Glutamatergic neuron (in vitro differentiated cells): ENCODE measurements at regions not wholly inside any gene's neighbourhood (a gene's known extent, or its start where the extent isn't known, plus 50 kb on each side); places are given as distances from the start of the nearest gene placed in this dataset.

Experiments
- DNase-seq: peaks from one replicate; pipeline ENCODE4 v3.0.0; 2022
- H3K27ac Mint-ChIP-seq: one replicate; pipeline ENCODE4 v1.8.0; 2020; ENCODE audit warnings: mild to moderate bottlenecking, mixed read lengths, inconsistent platforms; ENCODE audit not compliant: unreplicated experiment
- H3K27me3 Mint-ChIP-seq: one replicate; pipeline ENCODE4 v1.8.0; 2020; ENCODE audit warnings: mild to moderate bottlenecking, moderate library complexity, mixed read lengths, inconsistent platforms; ENCODE audit not compliant: unreplicated experiment
- H3K36me3 Mint-ChIP-seq: one replicate; pipeline ENCODE4 v1.8.0; 2020; ENCODE audit warnings: mild to moderate bottlenecking, mixed read lengths, inconsistent platforms; ENCODE audit not compliant: unreplicated experiment
- H3K4me1 Mint-ChIP-seq: one replicate; pipeline ENCODE4 v1.8.0; 2020; ENCODE audit warnings: mild to moderate bottlenecking, low read depth, mixed read lengths, inconsistent platforms; ENCODE audit not compliant: unreplicated experiment
- H3K4me3 Mint-ChIP-seq: one replicate; pipeline ENCODE4 v1.8.0; 2020; ENCODE audit warnings: mild to moderate bottlenecking, mixed read lengths, inconsistent platforms; ENCODE audit not compliant: unreplicated experiment
- H3K9me3 Mint-ChIP-seq: one replicate; pipeline ENCODE4 v1.8.0; 2020; ENCODE audit warnings: mild to moderate bottlenecking, moderate library complexity, mixed read lengths, inconsistent platforms; ENCODE audit not compliant: unreplicated experiment
- TF ChIP-seq, protein P1 (sequence below): fragments of 200-600 bp; sonication (generic); IDR thresholded peaks from one replicate; pipeline ENCODE4 v1.5.0; 2021; ENCODE audit not compliant: partially characterized antibody, unreplicated experiment

DNA sequence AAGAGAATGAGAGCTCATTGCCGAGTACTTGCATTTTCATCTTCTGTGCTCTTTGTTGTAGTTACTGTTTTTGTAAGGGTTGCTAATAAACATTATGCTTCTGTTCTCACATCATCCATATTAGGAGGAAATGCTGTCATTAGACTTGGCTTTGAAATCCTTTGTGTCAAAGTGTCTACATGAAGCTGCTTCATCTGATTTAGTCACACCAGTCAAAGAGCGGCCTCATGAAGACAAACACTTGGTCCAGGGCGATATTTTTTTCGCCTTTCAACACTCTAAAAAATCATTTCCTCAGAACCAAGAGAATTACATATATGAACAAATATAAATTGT is 105.0 kb downstream of the SPRY2 start:
- Mint-ChIP-seq H3K9me3 (no peaks in the 10 kb centered on the region), H3K36me3 (no peaks in the 10 kb centered on the region), H3K4me3 (no peak overlapping the region), H3K27ac (no peak overlapping the region), H3K4me1 (peaks cover 3% of the 10 kb centered on the region), H3K27me3 (no peaks in the 10 kb centered on the region)
- DNase-seq: no peak
- TF ChIP-seq, protein P1, sequence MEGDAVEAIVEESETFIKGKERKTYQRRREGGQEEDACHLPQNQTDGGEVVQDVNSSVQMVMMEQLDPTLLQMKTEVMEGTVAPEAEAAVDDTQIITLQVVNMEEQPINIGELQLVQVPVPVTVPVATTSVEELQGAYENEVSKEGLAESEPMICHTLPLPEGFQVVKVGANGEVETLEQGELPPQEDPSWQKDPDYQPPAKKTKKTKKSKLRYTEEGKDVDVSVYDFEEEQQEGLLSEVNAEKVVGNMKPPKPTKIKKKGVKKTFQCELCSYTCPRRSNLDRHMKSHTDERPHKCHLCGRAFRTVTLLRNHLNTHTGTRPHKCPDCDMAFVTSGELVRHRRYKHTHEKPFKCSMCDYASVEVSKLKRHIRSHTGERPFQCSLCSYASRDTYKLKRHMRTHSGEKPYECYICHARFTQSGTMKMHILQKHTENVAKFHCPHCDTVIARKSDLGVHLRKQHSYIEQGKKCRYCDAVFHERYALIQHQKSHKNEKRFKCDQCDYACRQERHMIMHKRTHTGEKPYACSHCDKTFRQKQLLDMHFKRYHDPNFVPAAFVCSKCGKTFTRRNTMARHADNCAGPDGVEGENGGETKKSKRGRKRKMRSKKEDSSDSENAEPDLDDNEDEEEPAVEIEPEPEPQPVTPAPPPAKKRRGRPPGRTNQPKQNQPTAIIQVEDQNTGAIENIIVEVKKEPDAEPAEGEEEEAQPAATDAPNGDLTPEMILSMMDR: no peak

- peaks cover 3% of the 10 kb centered on the region for H3K4me1 Mint-ChIP-seq
- no peaks in the 10 kb centered on the region for H3K9me3 Mint-ChIP-seq
- no peak overlapping the region for H3K4me3 Mint-ChIP-seq
- H3K27me3 Mint-ChIP-seq: no peaks in the 10 kb centered on the region
- H3K27ac Mint-ChIP-seq: no peak overlapping the region
- TF ChIP-seq, protein P1: no peak
- DNase-seq: no peak
- H3K36me3 Mint-ChIP-seq: no peaks in the 10 kb centered on the region
Observed at GRCh38 chr13:80235166-80235966, 105.6 kb downstream of the SPRY2 start.

GRCh38 chr13:80227645-80228044 is 113.3 kb downstream of the SPRY2 start:
- H3K36me3 Mint-ChIP-seq: no peaks in the 10 kb centered on the region
- no peaks in the 10 kb centered on the region for H3K4me1 Mint-ChIP-seq
- H3K9me3 Mint-ChIP-seq: no peaks in the 10 kb centered on the region
- H3K4me3 Mint-ChIP-seq: no peak overlapping the region
- peaks cover 2% of the 10 kb centered on the region for H3K27me3 Mint-ChIP-seq
- TF ChIP-seq, protein P1: no peak
- no peak overlapping the region for H3K27ac Mint-ChIP-seq
- DNase-seq: no peak

DNA sequence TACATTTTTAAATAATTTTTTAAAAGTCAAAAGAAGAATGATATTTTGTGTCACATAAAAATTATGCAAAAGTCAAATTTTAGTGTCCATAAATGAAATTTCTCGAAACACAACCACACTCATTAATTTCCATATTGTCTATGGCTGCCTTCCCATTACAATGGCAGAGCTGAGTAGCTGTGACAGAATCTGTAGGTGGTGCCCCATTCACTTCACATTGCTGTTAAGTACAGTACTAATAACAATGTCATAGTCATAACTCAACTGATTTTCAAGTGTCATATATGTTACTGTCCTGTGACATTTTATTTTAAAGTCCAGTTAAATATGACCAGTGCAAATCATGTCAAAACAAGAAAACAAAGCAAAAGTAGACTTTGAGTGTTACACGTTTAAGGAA is 114.3 kb downstream of the SPRY2 start:
- peaks cover 2% of the 10 kb centered on the region for H3K27me3 Mint-ChIP-seq
- no peak overlapping the region for H3K27ac Mint-ChIP-seq
- H3K4me1 Mint-ChIP-seq: no peaks in the 10 kb centered on the region
- DNase-seq: no peak
- H3K36me3 Mint-ChIP-seq: no peaks in the 10 kb centered on the region
- no peaks in the 10 kb centered on the region for H3K9me3 Mint-ChIP-seq
- no peak overlapping the region for H3K4me3 Mint-ChIP-seq
- TF ChIP-seq, protein P1: no peak

DNA sequence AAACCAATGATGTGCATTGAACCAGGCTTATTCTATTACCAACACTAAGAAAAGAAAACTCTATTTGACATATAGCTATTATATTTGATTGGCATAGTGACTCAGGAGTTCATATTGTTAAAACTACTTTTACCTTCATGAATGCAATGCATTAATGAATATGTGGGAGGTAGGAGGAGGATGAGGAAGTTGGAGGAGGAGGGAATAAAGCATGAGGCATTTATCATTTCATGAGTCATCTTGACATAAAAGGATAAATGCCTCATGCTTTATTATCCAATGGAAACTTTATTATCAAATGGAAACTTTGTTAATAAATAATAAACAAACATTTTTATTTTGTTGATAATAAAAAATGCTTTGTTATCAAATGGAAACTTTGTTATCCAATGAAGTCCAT is 116.5 kb downstream of the SPRY2 start:
- TF ChIP-seq, protein P1: no peak
- no peaks in the 10 kb centered on the region for H3K9me3 Mint-ChIP-seq
- H3K27me3 Mint-ChIP-seq: peaks cover 2% of the 10 kb centered on the region
- H3K4me3 Mint-ChIP-seq: no peak overlapping the region
- no peaks in the 10 kb centered on the region for H3K4me1 Mint-ChIP-seq
- no peak for DNase-seq
- no peak overlapping the region for H3K27ac Mint-ChIP-seq
- no peaks in the 10 kb centered on the region for H3K36me3 Mint-ChIP-seq
